Smooth muscle cell (in vitro differentiated cells): ENCODE measurements at regions not wholly inside any gene's neighbourhood (a gene's known extent, or its start where the extent isn't known, plus 50 kb on each side); places are given as distances from the start of the nearest gene placed in this dataset.
"Not testable (repeated sequence)": the region's sequence is repeated elsewhere in the genome, so short reads cannot be mapped to it uniquely, and the experiment has no call there.

Experiments used
- DNase-seq: peaks from one replicate; lab custom pipeline; 2025; ENCODE audit not compliant: unreplicated experiment; lab: John Stamatoyannopoulos, UW
- H2AFZ ChIP-seq: fragments of 200-600 bp; sonication (generic); 2 replicates; pipeline ENCODE4 v1.6.0; 2016; ENCODE audit warnings: antibody characterized with exemption, low read depth, mild to moderate bottlenecking
- H3F3A ChIP-seq: fragments of 200-600 bp; sonication (generic); 2 replicates; pipeline ENCODE4 v1.6.0; 2017; ENCODE audit warnings: antibody characterized with exemption, low read depth
- H3K27ac ChIP-seq: fragments of 200-600 bp; sonication (generic); 2 replicates; pipeline ENCODE4 v1.5.1; 2016; ENCODE audit warnings: low read depth, mild to moderate bottlenecking
- H3K27me3 ChIP-seq: fragments of 200-600 bp; sonication (generic); 2 replicates; pipeline ENCODE4 v1.6.1; 2016; ENCODE audit warnings: low read depth, mild to moderate bottlenecking
- H3K36me3 ChIP-seq: fragments of 200-600 bp; sonication (generic); 2 replicates; pipeline ENCODE4 v1.5.1; 2016; ENCODE audit warnings: low read depth
- H3K4me1 ChIP-seq: fragments of 200-600 bp; sonication (generic); 2 replicates; pipeline ENCODE4 v1.5.1; 2016; ENCODE audit warnings: low read depth
- H3K4me2 ChIP-seq: fragments of 200-600 bp; sonication (generic); 2 replicates; pipeline ENCODE4 v1.6.0; 2016; ENCODE audit warnings: mild to moderate bottlenecking
- H3K4me3 ChIP-seq: fragments of 200-600 bp; sonication (generic); 2 replicates; pipeline ENCODE4 v1.5.1; 2016; ENCODE audit warnings: mild to moderate bottlenecking
- H3K79me2 ChIP-seq: fragments of 200-600 bp; sonication (generic); 2 replicates; pipeline ENCODE4 v1.6.0; 2016; ENCODE audit warnings: low read depth, mild to moderate bottlenecking
- H3K9ac ChIP-seq: fragments of 200-600 bp; sonication (generic); 2 replicates; pipeline ENCODE4 v1.6.0; 2016; ENCODE audit warnings: low read depth
- H3K9me3 ChIP-seq: fragments of 200-600 bp; sonication (generic); replicated peaks from 2 replicates; pipeline ENCODE4 v1.5.1; 2016; ENCODE audit warnings: low read depth
- H4K20me1 ChIP-seq: fragments of 200-600 bp; sonication (generic); 2 replicates; pipeline ENCODE4 v1.6.0; 2016; ENCODE audit warnings: low read depth
- WGBS: methylation state at CpG from one replicate; pipeline ENCODE4 v1.1.7; 2016; ENCODE audit warnings: low lambda C conversion rate; 5-methylcytosine and 5-hydroxymethylcytosine counted together
- TF ChIP-seq, protein P1 (sequence below): fragments of 200-600 bp; sonication (generic); IDR thresholded peaks from 2 replicates; pipeline ENCODE4 v1.5.1; 2017; ENCODE audit warnings: borderline replicate concordance, mild to moderate bottlenecking, antibody characterized with exemption; ENCODE audit not compliant: insufficient read depth, poor library complexity, severe bottlenecking

DNA sequence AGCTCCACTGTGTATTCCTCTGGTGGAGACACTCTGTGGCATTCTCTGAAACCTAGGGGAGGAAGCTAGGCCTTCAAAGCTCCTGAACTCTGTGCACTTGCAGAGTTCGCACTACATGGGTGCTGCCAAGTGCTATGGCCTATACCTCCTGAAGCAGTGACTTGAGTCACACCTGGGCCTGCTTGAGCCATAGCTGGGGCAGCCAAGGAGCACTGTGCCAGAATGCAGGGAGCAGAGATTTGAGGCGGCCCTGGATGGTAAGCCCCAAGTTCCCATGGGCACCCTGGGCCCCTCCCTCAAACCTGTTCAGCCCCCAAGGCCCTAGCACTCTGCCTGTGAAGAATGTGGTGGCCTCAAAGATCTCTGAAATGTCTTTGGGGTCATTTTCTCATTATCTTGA lies 212.9 kb downstream of the SPATA31A6 start:
- no peak for DNase-seq
- 98% methylated on average over 2 of the region's 2 CpGs for WGBS
- no peak overlapping the region for H3K27ac ChIP-seq

DNA sequence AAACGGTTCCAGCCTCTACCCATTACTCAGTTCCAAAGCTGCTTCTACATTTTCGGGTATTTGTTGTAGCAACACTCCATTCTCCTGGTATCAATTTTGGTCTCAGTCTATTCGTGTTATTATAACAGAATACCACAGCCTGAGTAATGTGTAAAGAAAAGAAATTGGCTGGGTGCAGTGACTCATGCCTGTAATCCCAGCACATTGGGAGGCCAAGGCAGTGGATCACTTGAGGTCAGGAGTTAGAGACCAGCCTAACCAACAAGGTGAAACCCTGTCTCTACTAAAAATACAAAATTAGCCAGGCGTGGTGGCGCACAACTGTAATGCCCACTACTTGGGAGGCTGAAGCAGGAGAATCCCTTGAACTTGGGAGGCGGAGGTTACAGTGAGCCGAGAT lies 213.9 kb downstream of the SPATA31A6 start:
- 84% methylated on average over 7 of the region's 7 CpGs for WGBS
- H2AFZ ChIP-seq: not testable (repeated sequence)

More for the DNA sequence above, 212.9 kb downstream of the SPATA31A6 start:
- Histone ChIP-seq H4K20me1 (no peaks in the 10 kb centered on the region), H3K79me2 (no peaks in the 10 kb centered on the region), H3F3A (no peaks in the 10 kb centered on the region), H3K36me3 (no peaks in the 10 kb centered on the region), H3K9me3 (no peaks in the 10 kb centered on the region), H3K9ac (no peak overlapping the region), H2AFZ (no peak overlapping the region), H3K27me3 (no peaks in the 10 kb centered on the region), H3K4me3 (no peak overlapping the region), H3K4me2 (no peak overlapping the region), H3K4me1 (no peaks in the 10 kb centered on the region)
- TF ChIP-seq, protein P1, sequence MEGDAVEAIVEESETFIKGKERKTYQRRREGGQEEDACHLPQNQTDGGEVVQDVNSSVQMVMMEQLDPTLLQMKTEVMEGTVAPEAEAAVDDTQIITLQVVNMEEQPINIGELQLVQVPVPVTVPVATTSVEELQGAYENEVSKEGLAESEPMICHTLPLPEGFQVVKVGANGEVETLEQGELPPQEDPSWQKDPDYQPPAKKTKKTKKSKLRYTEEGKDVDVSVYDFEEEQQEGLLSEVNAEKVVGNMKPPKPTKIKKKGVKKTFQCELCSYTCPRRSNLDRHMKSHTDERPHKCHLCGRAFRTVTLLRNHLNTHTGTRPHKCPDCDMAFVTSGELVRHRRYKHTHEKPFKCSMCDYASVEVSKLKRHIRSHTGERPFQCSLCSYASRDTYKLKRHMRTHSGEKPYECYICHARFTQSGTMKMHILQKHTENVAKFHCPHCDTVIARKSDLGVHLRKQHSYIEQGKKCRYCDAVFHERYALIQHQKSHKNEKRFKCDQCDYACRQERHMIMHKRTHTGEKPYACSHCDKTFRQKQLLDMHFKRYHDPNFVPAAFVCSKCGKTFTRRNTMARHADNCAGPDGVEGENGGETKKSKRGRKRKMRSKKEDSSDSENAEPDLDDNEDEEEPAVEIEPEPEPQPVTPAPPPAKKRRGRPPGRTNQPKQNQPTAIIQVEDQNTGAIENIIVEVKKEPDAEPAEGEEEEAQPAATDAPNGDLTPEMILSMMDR: no peak

DNA sequence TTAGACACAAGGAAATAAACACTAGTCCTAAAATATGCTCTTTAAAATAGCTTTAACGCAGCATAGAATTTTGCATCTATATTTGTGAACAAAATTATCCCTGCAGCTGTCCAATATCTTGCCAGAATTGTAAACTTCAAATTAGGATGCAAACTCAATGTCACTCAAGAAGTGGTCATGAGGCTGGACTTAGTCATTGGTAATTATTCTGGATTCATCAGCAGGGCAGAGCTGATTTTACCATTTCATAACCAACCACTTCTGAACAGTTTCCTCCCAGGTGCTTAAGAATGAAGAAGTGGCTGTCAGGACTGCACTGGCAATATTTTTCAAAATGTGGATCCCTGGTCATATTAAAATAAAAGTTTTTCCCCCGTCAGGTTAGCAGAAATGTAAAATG lies 219.5 kb downstream of the SPATA31A6 start:
- 97% methylated on average over 2 of the region's 2 CpGs for WGBS
- not testable (repeated sequence) for DNase-seq

More for the DNA sequence above, 213.9 kb downstream of the SPATA31A6 start:
- not testable (repeated sequence) for H3K79me2 ChIP-seq, H3K36me3 ChIP-seq, H3K27ac ChIP-seq, H3K4me3 ChIP-seq, H3K4me1 ChIP-seq, H3K9me3 ChIP-seq, H3K4me2 ChIP-seq, H3K9ac ChIP-seq, DNase-seq, H4K20me1 ChIP-seq, H3F3A ChIP-seq, H3K27me3 ChIP-seq

DNA sequence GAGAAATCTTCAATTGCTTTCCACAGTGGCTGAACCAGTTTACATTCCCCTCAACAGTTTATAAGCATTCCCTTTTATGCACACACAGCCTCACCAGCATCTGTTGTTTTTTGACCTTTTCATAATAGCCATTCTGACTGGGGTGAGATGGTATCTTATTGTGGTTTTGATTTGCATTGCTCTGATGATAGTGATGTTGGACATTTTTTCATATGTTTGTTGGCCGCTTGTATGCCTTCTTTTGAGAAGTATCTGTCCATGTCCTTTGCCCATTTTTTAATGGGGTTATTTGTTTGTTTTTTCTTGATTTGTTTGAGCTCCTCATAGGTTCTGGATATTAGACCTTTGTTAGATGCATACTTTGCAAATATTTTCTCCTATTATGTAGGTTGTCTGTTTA lies 226.1 kb downstream of the SPATA31A6 start:
- not testable (repeated sequence) for H3F3A ChIP-seq, H3K79me2 ChIP-seq, H3K4me3 ChIP-seq, H2AFZ ChIP-seq, H3K9ac ChIP-seq, H3K27ac ChIP-seq, H3K36me3 ChIP-seq, H3K4me1 ChIP-seq, DNase-seq, H4K20me1 ChIP-seq, H3K27me3 ChIP-seq, H3K9me3 ChIP-seq, H3K4me2 ChIP-seq
- WGBS: 86% methylated on average over 1 of the region's 1 CpG

More for the DNA sequence above, 219.5 kb downstream of the SPATA31A6 start:
- not testable (repeated sequence) for H3K79me2 ChIP-seq, H3K4me3 ChIP-seq, H3F3A ChIP-seq, H3K9ac ChIP-seq, H3K4me1 ChIP-seq, H2AFZ ChIP-seq, H3K4me2 ChIP-seq, H3K27ac ChIP-seq, H3K36me3 ChIP-seq, H4K20me1 ChIP-seq, H3K27me3 ChIP-seq, H3K9me3 ChIP-seq

DNA sequence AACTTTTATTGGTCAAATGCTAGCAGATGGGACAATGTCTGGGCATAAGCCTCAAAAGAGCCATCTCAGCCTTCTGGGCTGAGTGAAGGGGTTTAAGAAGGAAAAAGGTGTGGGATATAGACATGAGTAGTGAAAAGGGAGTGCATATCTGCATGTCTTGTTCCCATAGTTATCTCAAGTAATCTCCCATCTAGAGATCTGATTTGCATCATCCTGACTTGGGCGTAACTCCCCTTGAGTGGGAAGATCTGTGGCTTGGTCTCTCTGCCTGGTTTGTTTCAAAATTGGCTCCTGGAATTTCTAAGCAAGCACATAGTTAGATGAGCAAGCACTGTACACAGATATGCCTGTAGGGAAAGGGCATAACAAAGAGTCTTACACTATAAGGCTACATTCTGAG lies 228.9 kb downstream of the SPATA31A6 start:
- not testable (repeated sequence) for H3K4me2 ChIP-seq, H3K36me3 ChIP-seq, H2AFZ ChIP-seq, H3K27me3 ChIP-seq, H3K9ac ChIP-seq, H3K4me3 ChIP-seq, H3F3A ChIP-seq, H4K20me1 ChIP-seq, H3K9me3 ChIP-seq, H3K27ac ChIP-seq, H3K4me1 ChIP-seq, H3K79me2 ChIP-seq, DNase-seq
- WGBS: 62% methylated on average over 1 of the region's 1 CpG

DNA sequence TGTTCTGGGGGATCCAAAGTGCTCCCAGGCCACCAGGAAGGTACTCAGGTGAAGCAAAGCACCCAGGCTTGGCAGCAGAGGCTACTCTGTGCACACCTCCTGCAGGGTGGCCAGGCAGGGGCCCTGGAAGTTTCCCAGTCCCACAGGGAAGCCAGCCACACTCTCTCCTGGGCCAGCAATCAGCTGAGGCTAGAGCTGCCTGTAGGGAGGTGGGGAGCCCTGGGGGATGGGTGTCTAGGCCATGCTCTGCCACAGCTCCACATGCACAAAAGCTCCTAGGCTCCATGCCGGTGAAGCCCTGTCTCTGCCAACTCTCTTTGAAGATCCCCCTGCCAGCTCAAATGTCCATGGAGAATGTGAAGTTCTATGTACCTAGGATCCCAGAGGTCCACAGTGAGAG lies 231.4 kb downstream of the SPATA31A6 start:
- H3K4me2 ChIP-seq, H3K79me2 ChIP-seq, H3K9ac ChIP-seq, H3K36me3 ChIP-seq, H3K4me3 ChIP-seq, H3K27ac ChIP-seq, H3K9me3 ChIP-seq, H3K4me1 ChIP-seq, H3K27me3 ChIP-seq, H2AFZ ChIP-seq, DNase-seq, H3F3A ChIP-seq, H4K20me1 ChIP-seq: not testable (repeated sequence)
- WGBS: 70% methylated on average over 1 of the region's 1 CpG

DNA sequence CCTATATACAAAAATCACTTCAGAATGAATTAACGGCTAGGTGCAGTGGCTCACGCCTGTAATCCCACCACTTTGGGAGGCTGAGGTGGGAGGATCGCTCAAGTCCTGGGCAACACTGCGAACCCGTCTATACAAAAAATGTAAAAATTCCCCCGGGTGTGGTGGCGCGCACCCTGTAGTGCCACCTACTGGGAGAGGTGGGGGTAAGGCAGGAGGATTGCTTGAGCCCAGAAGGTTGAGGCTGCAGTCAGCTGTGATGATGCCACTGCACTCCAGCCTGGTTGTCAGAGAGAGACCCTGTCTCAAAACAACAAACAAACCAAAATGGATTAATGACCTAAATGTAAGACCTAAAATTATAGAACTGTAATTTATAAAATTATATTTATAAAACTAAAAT lies 236.2 kb downstream of the SPATA31A6 start:
- H3K4me1 ChIP-seq, H3K27ac ChIP-seq, H4K20me1 ChIP-seq, H3K36me3 ChIP-seq, DNase-seq, H3K9me3 ChIP-seq, H2AFZ ChIP-seq, H3K4me2 ChIP-seq, H3K79me2 ChIP-seq, H3K4me3 ChIP-seq, H3K9ac ChIP-seq, H3K27me3 ChIP-seq, H3F3A ChIP-seq: not testable (repeated sequence)
- WGBS: 42% methylated on average over 2 of the region's 8 CpGs

DNA sequence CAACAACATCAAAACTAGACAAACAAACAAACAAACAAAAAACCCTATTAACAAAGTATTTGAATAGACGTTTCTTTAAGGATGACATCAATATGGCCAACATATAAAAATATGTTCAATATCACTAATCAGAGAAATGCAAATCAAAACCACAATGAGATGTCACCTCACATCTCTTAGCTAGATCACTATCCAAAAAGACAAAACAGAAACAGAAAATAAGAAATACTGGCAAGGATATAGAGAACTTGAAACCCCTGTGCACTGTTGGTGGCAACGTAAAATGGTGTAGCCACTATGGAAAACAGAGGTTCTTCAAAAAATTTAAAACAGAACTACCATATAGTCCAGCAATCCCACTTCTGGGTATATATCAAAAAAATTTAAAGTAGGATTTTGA lies 236.9 kb downstream of the SPATA31A6 start:
- not testable (repeated sequence) for H4K20me1 ChIP-seq, H3K4me3 ChIP-seq, DNase-seq, H3K36me3 ChIP-seq, H3K27me3 ChIP-seq, H3K27ac ChIP-seq, H3K79me2 ChIP-seq, H2AFZ ChIP-seq, H3K4me1 ChIP-seq, H3K4me2 ChIP-seq, H3K9ac ChIP-seq, H3F3A ChIP-seq, H3K9me3 ChIP-seq
- 88% methylated on average over 2 of the region's 2 CpGs for WGBS
